ENCODE measurements at regions not wholly inside any gene's neighbourhood (a gene's known extent, or its start where the extent isn't known, plus 50 kb on each side); places are given as distances from the start of the nearest gene placed in this dataset.

GRCh38 chr4:184959309-184959708 is 59.0 kb upstream of the HELT start:
- DNase-seq (ENCODE audit: low read depth, low spot score) (no peak), FAIRE-seq (no peak), ATAC-seq (no peak)
- ChIA-PET RAD21 (ENCODE audit: unreplicated experiment) (interaction anchor here (1.0 kb wide), 1 partner anchor 213 kb away, joined by 4 read pairs; no protein-coding TSS in a partner anchor), SMC1A (ENCODE audit: uncharacterized antibody, unreplicated experiment) (no interaction called here), CTCF (interaction anchor here (0.9 kb wide), 1 partner anchor 104 kb away, joined by 3 read pairs; no protein-coding TSS in a partner anchor), POLR2A (no interaction called here)
- intact Hi-C loops (cut with micrococcal nuclease; ENCODE audit: unreplicated experiment), result loop anchor here (5.0 kb wide), 1 partner anchor 717 kb away; no protein-coding TSS in a partner anchor
- TF ChIP-seq WRNIP1 (IDR thresholded peaks at IDR 0.05; ENCODE audit: borderline replicate concordance, low read depth, low read length), result no peak
- no peak for TF ChIP-seq CHD1 (IDR thresholded peaks at IDR 0.05; ENCODE audit: low read depth, low read length)
- Histone ChIP-seq H3K27me3 (replicated peaks in 1 of 2; ENCODE audit: control insufficient read depth in 2 of 2, insufficient read depth in 2 of 2, low read length in 1 of 2) (peaks cover 0 to 1% of the 10 kb centered on the region in 2 experiments; a peak in 2 of 4 replicates), H3K9me3 (replicated peaks; ENCODE audit: control insufficient read depth, insufficient read depth, low read length) (no peaks in the 10 kb centered on the region), H3K79me2 (ENCODE audit: control insufficient read depth, insufficient read depth, low read length) (no peaks in the 10 kb centered on the region), H4K20me1 (ENCODE audit: control insufficient read depth, insufficient read depth) (no peaks in the 10 kb centered on the region), H3K4me1 (ENCODE audit: control insufficient read depth, insufficient read depth, low read length) (0 out of 2 replicates have a peak, but pooled peaks cover 3% of the 10 kb centered on the region), H2AFZ (ENCODE audit: control insufficient read depth, low read depth, low read length) (no peak overlapping the region), H3K4me2 (ENCODE audit: control insufficient read depth, insufficient read depth) (no peak overlapping the region), H3K36me3 (ENCODE audit: control insufficient read depth in 2 of 2, insufficient read depth in 2 of 2, low read length in 1 of 2) (no peaks in the 10 kb centered on the region), H3K27ac (ENCODE audit: control insufficient read depth, insufficient read depth) (no peak overlapping the region), H3K4me3 (no peak overlapping the region), H3K9ac (ENCODE audit: control insufficient read depth, insufficient read depth, low read length) (no peak overlapping the region)
- no TSS peak for BruUV-seq (replicated peaks)
- in situ Hi-C loops (cut with MboI), result no loop called here
- WGBS (ENCODE audit: insufficient coverage, insufficient replicate concordance, low lambda C conversion rate, missing lambda C conversion rate), result 58% methylated on average over 10 of the region's 10 CpGs

- CTCF ChIA-PET, result no interaction called here
These were observed 58.5 kb upstream of the HELT start for GRCh38 chr4:184959786-184960185.

More at GRCh38 chr4:184959786-184960185, 58.5 kb upstream of the HELT start:
- no peak overlapping the region for H3K27ac ChIP-seq (ENCODE audit: control insufficient read depth, insufficient read depth)
- no TSS peak for BruUV-seq (replicated peaks)
- no peak overlapping the region for H3K4me3 ChIP-seq
- no peak overlapping the region for H3K9ac ChIP-seq (ENCODE audit: control insufficient read depth, insufficient read depth, low read length)
- DNase-seq (ENCODE audit: low read depth, low spot score) (no peak), ATAC-seq (no peak), FAIRE-seq (no peak)
- TF ChIP-seq E4F1 (IDR thresholded peaks at IDR 0.05; ENCODE audit: borderline replicate concordance, partially characterized antibody) (no peak), BMI1 (IDR thresholded peaks at IDR 0.05; ENCODE audit: borderline replicate concordance) (no peak), NKRF (conservative IDR thresholded peaks at IDR 0.05) (no peak), FOS (IDR thresholded peaks at IDR 0.05; ENCODE audit: borderline replicate concordance, extremely low read depth, insufficient read length) (no peak), CTCF (IDR thresholded peaks at IDR 0.05 in 2 of 3, conservative IDR thresholded peaks at IDR 0.05 in 1 of 3; ENCODE audit: control insufficient read depth in 2 of 3, extremely low read depth in 1 of 3, insufficient read depth in 1 of 3, low read depth in 3 of 3, low read length in 3 of 3) (no peak)
- intact Hi-C loops (cut with micrococcal nuclease; ENCODE audit: unreplicated experiment), result loop anchor here (5.0 kb wide), 2 partner anchors 142 to 717 kb away; no protein-coding TSS in a partner anchor
- 0 out of 2 replicates have a peak, but pooled peaks cover 3% of the 10 kb centered on the region for H3K4me1 ChIP-seq (ENCODE audit: control insufficient read depth, insufficient read depth, low read length)
- H3K36me3 ChIP-seq (ENCODE audit: control insufficient read depth in 2 of 2, insufficient read depth in 2 of 2, low read length in 1 of 2), result no peaks in the 10 kb centered on the region
- POLR2A ChIA-PET, result no interaction called here
- RAD21 ChIA-PET (ENCODE audit: unreplicated experiment), result no interaction called here
- H3K9me3 ChIP-seq (replicated peaks; ENCODE audit: control insufficient read depth, insufficient read depth, low read length), result no peaks in the 10 kb centered on the region
- 67% methylated on average over 12 of the region's 12 CpGs for WGBS (ENCODE audit: insufficient coverage, insufficient replicate concordance, low lambda C conversion rate, missing lambda C conversion rate)
- H4K20me1 ChIP-seq (ENCODE audit: control insufficient read depth, insufficient read depth), result no peaks in the 10 kb centered on the region
- in situ Hi-C loops (cut with MboI), result no loop called here
- H3K79me2 ChIP-seq (ENCODE audit: control insufficient read depth, insufficient read depth, low read length), result no peaks in the 10 kb centered on the region
- SMC1A ChIA-PET (ENCODE audit: uncharacterized antibody, unreplicated experiment), result no interaction called here
- no peak overlapping the region for H2AFZ ChIP-seq (ENCODE audit: control insufficient read depth, low read depth, low read length)
- peaks cover 0 to 1% of the 10 kb centered on the region in 2 experiments; a peak in 2 of 4 replicates for H3K27me3 ChIP-seq (replicated peaks in 1 of 2; ENCODE audit: control insufficient read depth in 2 of 2, insufficient read depth in 2 of 2, low read length in 1 of 2)
- H3K4me2 ChIP-seq (ENCODE audit: control insufficient read depth, insufficient read depth), result no peak overlapping the region
